Activated CD4-positive, alpha-beta T cell treated with anti-CD3 and anti-CD28 coated beads, Interleukin-2, amount 10 ng/mL, durations not matched to agents 7 days and 5 days (primary cell): ENCODE measurements at regions not wholly inside any gene's neighbourhood (a gene's known extent, or its start where the extent isn't known, plus 50 kb on each side); places are given as distances from the start of the nearest gene placed in this dataset.

Experiments
- CTCF ChIA-PET: fragments of 350-600 bp; sonication (Branson Sonifier 250); formaldehyde crosslinking; loops from one replicate; lab custom pipeline; 2021; ENCODE audit warnings: antibody characterized with exemption; lab: Charles Lee
- POLR2A ChIA-PET: fragments of 350-600 bp; sonication (Branson Sonifier 250); formaldehyde crosslinking; loops from one replicate; lab custom pipeline; 2021; ENCODE audit warnings: antibody characterized with exemption; lab: Charles Lee
- DNase-seq: peaks from one replicate; pipeline ENCODE4 v3.0.0-alpha.2; 2020
- H3K27ac Mint-ChIP-seq: one replicate; pipeline ENCODE4 v1.8.0; 2021; ENCODE audit warnings: mild to moderate bottlenecking, moderate library complexity, mixed read lengths
- H3K27me3 Mint-ChIP-seq: one replicate; pipeline ENCODE4 v1.8.0; 2021; ENCODE audit warnings: mixed read lengths
- H3K36me3 Mint-ChIP-seq: one replicate; pipeline ENCODE4 v1.8.0; 2021; ENCODE audit warnings: low read depth, mixed read lengths
- H3K4me1 Mint-ChIP-seq: one replicate; pipeline ENCODE4 v1.8.0; 2021; ENCODE audit warnings: mixed read lengths
- H3K4me3 Mint-ChIP-seq: one replicate; pipeline ENCODE4 v1.8.0; 2021; ENCODE audit warnings: mild to moderate bottlenecking, moderate library complexity, mixed read lengths
- H3K9me3 Mint-ChIP-seq: one replicate; pipeline ENCODE4 v1.8.0; 2021; ENCODE audit warnings: mixed read lengths

DNA sequence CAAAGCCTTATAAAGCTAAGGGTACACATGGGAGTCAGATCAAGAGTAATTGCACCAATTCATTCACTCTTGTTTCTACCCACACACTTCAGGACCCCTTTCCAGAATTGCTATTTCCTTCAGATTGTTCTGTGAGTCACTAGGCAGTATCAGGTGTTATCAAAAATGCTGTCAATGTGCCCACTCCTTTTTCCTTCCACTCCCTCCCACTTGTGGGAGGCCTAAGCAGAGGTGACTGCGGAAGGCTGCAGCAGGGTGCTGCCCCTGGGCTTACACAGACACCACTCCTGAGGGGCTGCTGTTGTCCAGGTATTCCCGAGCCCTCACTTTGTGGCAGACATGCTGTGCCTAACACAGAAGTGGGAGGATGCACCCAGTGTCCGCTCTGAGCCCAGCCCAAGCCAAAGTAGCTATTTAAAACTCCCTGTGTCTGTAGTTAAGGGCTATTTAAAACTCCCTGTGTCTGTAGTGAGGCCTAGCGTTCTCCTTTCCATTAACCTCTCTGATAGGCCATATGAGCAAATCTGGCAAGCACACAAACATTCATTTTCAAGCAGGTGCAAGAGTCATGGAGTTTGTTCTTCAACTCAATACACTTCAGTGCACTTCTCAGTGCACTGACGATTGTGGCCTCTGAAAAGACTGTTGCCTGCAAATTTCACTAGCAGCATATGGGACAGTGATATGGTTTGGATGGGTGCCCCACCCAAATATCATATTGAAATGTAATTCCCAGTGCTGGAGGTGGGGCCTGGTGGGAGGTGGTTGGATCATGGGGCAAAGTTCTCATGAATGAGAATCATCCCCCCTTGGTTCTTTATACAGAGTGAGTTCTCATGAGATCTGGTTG, 117.8 kb downstream of the PHLDA1 start:
- H3K9me3 Mint-ChIP-seq: no peaks in the 10 kb centered on the region
- no peak overlapping the region for H3K27ac Mint-ChIP-seq
- CTCF ChIA-PET: interaction anchor here (0.5 to 1.2 kb wide), 4 partner anchors 10 to 176 kb away, joined by 3 to 5 read pairs (median 4); no protein-coding TSS in a partner anchor
- H3K27me3 Mint-ChIP-seq: peaks cover 4% of the 10 kb centered on the region
- H3K4me3 Mint-ChIP-seq: no peak overlapping the region
- POLR2A ChIA-PET: no interaction called here
- peaks cover 3% of the 10 kb centered on the region for H3K4me1 Mint-ChIP-seq
- H3K36me3 Mint-ChIP-seq: no peaks in the 10 kb centered on the region
- DNase-seq: no peak

GRCh38 chr12:75909714-75910656, 121.6 kb downstream of the PHLDA1 start:
- Mint-ChIP-seq H3K4me1 (no peaks in the 10 kb centered on the region), H3K27me3 (peaks cover 12% of the 10 kb centered on the region), H3K36me3 (no peaks in the 10 kb centered on the region), H3K9me3 (no peaks in the 10 kb centered on the region), H3K4me3 (no peak overlapping the region), H3K27ac (no peak overlapping the region)
- DNase-seq: no peak
- ChIA-PET CTCF (interaction anchor here (0.6 to 1.9 kb wide), 2 partner anchors 14 to 76 kb away, joined by 4 to 6 read pairs; no protein-coding TSS in a partner anchor), POLR2A (interaction anchor here (0.7 kb wide), 1 partner anchor 534 kb away, joined by 3 read pairs; no protein-coding TSS in a partner anchor)

GRCh38 chr12:75908961-75909605, 122.5 kb downstream of the PHLDA1 start:
- Mint-ChIP-seq H3K9me3 (no peaks in the 10 kb centered on the region), H3K4me1 (no peaks in the 10 kb centered on the region), H3K27ac (no peak overlapping the region), H3K36me3 (no peaks in the 10 kb centered on the region), H3K27me3 (peaks cover 12% of the 10 kb centered on the region), H3K4me3 (no peak overlapping the region)
- no peak for DNase-seq
- POLR2A ChIA-PET: interaction anchor here (0.7 kb wide), 1 partner anchor 535 kb away, joined by 3 read pairs; no protein-coding TSS in a partner anchor
- CTCF ChIA-PET: interaction anchor here (1.0 to 1.9 kb wide), 3 partner anchors 15 to 24 kb away, joined by 3 to 6 read pairs (median 6); no protein-coding TSS in a partner anchor

- no peak overlapping the region for H3K27ac Mint-ChIP-seq
- H3K9me3 Mint-ChIP-seq: no peaks in the 10 kb centered on the region
- CTCF ChIA-PET: interaction anchor here (0.6 kb wide), 1 partner anchor 131 kb away, joined by 3 read pairs; no protein-coding TSS in a partner anchor
- peaks cover 17% of the 10 kb centered on the region for H3K27me3 Mint-ChIP-seq
- H3K36me3 Mint-ChIP-seq: no peaks in the 10 kb centered on the region
- POLR2A ChIA-PET: no interaction called here
- no peaks in the 10 kb centered on the region for H3K4me1 Mint-ChIP-seq
- no peak overlapping the region for H3K4me3 Mint-ChIP-seq
- DNase-seq: no peak
Observed at GRCh38 chr12:75905922-75906321, 125.7 kb downstream of the PHLDA1 start.

DNA sequence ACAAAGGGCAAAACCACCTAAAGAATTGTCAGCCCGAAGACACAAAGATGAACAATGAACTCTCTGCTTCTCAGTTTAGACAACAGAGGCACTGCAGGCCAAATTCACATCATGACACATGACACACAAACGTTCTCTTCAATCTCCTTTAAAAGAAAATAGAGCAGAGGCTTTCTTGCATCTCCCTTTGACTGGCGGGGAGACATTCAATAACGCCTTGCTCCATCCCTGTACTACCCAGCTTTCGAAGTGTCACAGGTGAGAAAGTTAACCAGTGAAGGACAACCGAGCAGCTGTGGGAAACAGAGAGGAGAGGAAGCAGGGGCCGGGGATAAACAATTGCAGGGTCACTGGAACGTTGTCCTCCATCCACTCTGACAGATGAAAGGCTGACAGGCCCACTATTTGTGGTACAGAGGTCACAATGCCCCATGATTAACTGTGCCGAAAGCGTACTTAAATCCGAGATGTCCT, 130.8 kb downstream of the PHLDA1 start:
- Mint-ChIP-seq H3K4me3 (no peak overlapping the region), H3K4me1 (no peaks in the 10 kb centered on the region), H3K27me3 (peaks cover 24% of the 10 kb centered on the region), H3K36me3 (no peaks in the 10 kb centered on the region), H3K9me3 (no peaks in the 10 kb centered on the region), H3K27ac (no peak overlapping the region)
- DNase-seq: no peak
- ChIA-PET POLR2A (no interaction called here), CTCF (no interaction called here)

- Mint-ChIP-seq H3K27ac (no peak overlapping the region), H3K4me1 (no peaks in the 10 kb centered on the region), H3K27me3 (peaks cover 24% of the 10 kb centered on the region), H3K36me3 (no peaks in the 10 kb centered on the region), H3K4me3 (no peak overlapping the region), H3K9me3 (no peaks in the 10 kb centered on the region)
- ChIA-PET CTCF (interaction anchor here (0.5 kb wide), 1 partner anchor 236 kb away, joined by 3 read pairs; no protein-coding TSS in a partner anchor), POLR2A (no interaction called here)
- DNase-seq: no peak
Observed at GRCh38 chr12:75900226-75900625, 131.3 kb downstream of the PHLDA1 start.

DNA sequence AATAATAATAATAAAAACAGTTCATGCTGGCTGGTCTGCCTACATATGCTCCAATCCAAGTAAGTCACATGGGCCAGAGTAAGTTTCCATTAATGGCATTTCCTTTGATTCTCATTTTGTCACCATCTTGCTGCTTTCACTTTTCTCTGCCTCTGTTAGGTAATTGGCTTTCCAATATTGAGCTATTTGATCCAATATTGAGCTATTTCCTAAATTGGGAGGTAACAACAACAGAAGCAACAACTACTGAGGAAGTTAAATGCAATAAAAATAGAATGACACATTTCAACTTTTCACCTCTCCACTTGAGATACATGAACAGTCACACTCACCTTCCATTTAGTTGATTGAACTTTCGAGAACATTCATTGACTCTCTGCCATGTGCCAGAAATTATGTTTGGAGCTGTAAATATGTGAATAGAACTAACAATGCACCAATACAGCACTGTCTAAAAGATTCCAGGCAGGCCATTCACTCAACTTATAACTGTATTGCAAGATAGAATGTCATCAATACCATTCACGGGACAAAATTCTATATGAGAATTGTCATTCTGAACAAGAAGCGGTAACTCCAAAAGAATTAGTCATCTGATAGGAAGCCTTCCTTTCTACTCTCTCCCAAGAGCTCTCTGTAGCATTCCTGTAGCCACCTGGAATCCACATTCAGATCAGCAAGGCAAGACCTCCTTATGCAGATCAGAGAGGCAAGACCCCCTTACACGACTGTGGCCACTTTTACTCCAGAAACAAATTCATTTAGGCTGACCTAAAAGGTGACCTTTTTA, 136.4 kb downstream of the PHLDA1 start:
- peaks cover 27% of the 10 kb centered on the region for H3K27me3 Mint-ChIP-seq
- H3K4me1 Mint-ChIP-seq: no peaks in the 10 kb centered on the region
- ChIA-PET POLR2A (no interaction called here), CTCF (interaction anchor here (0.6 to 1.2 kb wide), 2 partner anchors 49 to 553 kb away, joined by 3 read pairs; no protein-coding TSS in a partner anchor)
- no peak overlapping the region for H3K4me3 Mint-ChIP-seq
- no peak for DNase-seq
- H3K9me3 Mint-ChIP-seq: no peaks in the 10 kb centered on the region
- H3K36me3 Mint-ChIP-seq: no peaks in the 10 kb centered on the region
- H3K27ac Mint-ChIP-seq: no peak overlapping the region

DNA sequence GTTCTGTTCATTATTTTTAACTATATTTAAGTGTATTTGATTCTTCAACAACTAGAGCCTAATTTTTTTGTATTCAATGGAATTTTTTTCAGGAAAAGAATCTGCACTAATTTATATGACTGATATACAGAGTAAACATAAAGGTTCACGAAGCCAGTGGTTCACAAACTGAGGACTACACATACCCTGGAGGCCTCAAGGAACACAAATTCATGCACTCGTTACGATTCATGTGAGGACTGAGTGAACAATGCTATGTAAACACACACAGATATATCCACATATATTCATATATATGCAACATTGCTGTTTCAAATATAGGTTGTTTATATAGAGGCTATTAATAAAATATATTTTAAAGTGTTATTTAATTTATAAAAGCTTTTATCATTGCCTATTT, 137.8 kb downstream of the PHLDA1 start:
- Mint-ChIP-seq H3K4me1 (no peaks in the 10 kb centered on the region), H3K36me3 (no peaks in the 10 kb centered on the region), H3K27ac (no peak overlapping the region), H3K27me3 (peaks cover 24% of the 10 kb centered on the region), H3K4me3 (no peak overlapping the region), H3K9me3 (no peaks in the 10 kb centered on the region)
- ChIA-PET CTCF (interaction anchor here (1.2 kb wide), 1 partner anchor 51 kb away, joined by 3 read pairs; no protein-coding TSS in a partner anchor), POLR2A (no interaction called here)
- DNase-seq: no peak

GRCh38 chr12:75892731-75893408, 138.7 kb downstream of the PHLDA1 start:
- CTCF ChIA-PET: no interaction called here
- POLR2A ChIA-PET: no interaction called here
- peaks cover 21% of the 10 kb centered on the region for H3K27me3 Mint-ChIP-seq
- H3K4me3 Mint-ChIP-seq: no peak overlapping the region
- DNase-seq: no peak
- H3K27ac Mint-ChIP-seq: no peak overlapping the region
- no peaks in the 10 kb centered on the region for H3K9me3 Mint-ChIP-seq
- H3K4me1 Mint-ChIP-seq: no peaks in the 10 kb centered on the region
- H3K36me3 Mint-ChIP-seq: no peaks in the 10 kb centered on the region

DNA sequence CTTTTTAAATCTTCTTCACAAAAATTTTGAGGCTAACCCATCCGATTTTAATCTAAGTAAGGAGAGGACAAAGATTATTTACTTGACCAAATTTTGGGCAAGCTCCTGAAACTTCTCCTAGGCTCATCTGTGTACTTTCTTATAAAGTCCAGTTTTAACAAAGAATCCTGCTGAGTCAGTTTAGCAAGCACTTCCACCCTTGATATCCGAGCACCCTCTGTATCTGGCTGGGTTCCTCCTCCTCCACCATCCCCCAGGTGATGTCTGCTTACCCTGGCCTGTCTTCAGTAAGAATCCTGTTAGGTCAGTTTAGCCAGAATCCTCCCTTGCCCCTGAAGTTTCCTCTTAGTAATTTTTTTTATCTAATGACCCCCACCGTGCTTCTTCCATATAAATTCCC, 140.5 kb downstream of the PHLDA1 start:
- CTCF ChIA-PET: no interaction called here

DNA sequence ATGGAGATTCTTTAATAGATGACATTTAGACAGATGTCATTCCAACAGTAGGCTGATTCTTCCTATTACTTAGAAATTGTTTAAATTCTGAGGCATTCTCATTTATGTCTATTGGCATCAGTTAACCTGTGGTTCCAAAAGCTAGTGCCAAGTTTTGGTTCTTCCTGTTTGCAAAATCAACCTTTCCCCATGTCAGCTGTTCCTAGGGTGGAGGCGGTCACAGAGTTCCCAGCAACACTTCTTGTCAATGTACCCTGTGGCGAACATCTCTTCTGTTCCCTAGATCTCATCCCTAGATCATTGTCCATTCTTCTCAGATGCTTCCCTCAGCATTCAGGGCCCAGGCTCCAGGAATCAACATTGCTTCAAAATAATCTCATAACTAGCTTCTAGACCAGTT, 140.9 kb downstream of the PHLDA1 start:
- POLR2A ChIA-PET: no interaction called here
- CTCF ChIA-PET: no interaction called here
- no peak overlapping the region for H3K27ac Mint-ChIP-seq
- no peak for DNase-seq
- H3K4me1 Mint-ChIP-seq: no peaks in the 10 kb centered on the region
- no peaks in the 10 kb centered on the region for H3K36me3 Mint-ChIP-seq
- no peaks in the 10 kb centered on the region for H3K9me3 Mint-ChIP-seq
- H3K27me3 Mint-ChIP-seq: peaks cover 19% of the 10 kb centered on the region
- no peak overlapping the region for H3K4me3 Mint-ChIP-seq

More for the DNA sequence above, 140.5 kb downstream of the PHLDA1 start:
- no peaks in the 10 kb centered on the region for H3K9me3 Mint-ChIP-seq
- no peak overlapping the region for H3K27ac Mint-ChIP-seq
- no peaks in the 10 kb centered on the region for H3K4me1 Mint-ChIP-seq
- H3K4me3 Mint-ChIP-seq: no peak overlapping the region
- H3K27me3 Mint-ChIP-seq: peaks cover 19% of the 10 kb centered on the region
- no peak for DNase-seq
- POLR2A ChIA-PET: no interaction called here
- H3K36me3 Mint-ChIP-seq: no peaks in the 10 kb centered on the region
